CD1c-positive myeloid dendritic cell (primary cell): ENCODE measurements at regions not wholly inside any gene's neighbourhood (a gene's known extent, or its start where the extent isn't known, plus 50 kb on each side); places are given as distances from the start of the nearest gene placed in this dataset.
"Not testable (repeated sequence)": the region's sequence is repeated elsewhere in the genome, so short reads cannot be mapped to it uniquely, and the experiment has no call there.

Source experiments
- DNase-seq: peaks from one replicate; pipeline ENCODE4 v3.0.0-alpha.2; 2016; ENCODE audit errors: extremely low spot score

DNA sequence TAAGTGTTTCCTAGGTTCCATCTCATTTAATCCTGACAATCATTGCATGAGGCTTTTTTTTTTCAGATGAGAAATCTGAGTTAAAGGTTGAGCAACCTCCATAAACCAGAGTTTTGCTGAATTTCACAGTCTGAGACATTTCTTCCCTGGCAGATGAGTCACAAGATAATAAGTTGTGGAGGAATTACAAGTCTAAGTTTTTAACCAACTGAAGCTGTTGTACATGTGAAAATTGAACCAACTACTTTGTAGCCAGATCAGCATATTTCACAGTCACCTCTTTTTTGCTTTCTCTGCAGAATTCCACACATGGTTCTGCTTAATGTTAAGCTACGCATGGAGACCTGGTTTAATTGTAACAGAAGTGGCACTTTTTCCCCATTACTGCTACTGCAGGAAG lies 765.6 kb downstream of the CDH11 start:
- no peak for DNase-seq

DNA sequence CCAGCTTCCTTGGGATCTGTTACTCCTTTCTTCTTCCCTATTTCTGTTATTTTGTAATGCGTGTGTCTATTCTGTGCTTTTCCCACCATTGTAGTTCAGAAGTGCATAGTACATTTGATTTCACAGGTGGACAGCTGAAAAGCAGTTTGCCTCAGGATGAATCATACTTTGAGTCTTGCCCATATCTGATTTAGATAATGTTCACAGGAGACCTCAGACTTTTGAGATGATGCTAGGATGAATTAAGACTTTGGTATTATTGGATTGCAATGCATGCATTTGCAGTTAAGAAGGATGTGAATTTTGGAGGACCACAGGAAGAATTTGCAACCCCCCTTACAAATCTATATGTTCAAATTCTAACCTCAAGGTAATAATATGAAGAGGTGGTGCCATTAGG lies 769.6 kb downstream of the CDH11 start:
- no peak for DNase-seq

DNA sequence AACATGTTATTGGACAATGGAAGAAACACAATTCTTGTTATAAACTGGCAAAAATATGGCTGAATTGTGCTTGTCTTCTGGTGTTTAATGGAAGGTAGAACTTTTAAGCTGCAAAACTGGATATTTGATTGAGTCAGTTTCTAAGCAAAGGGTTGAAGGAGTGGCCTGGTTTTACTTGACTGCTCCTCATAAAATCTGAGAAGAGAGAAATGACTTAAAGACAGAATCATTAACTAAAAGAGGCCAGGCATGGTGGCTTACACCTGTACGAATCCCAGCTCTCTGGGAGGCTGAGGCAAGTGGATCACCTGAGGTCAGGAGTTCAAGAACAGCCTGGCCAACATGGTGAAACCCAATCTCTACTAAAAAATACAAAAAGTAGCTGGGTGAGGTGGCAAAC lies 770.7 kb downstream of the CDH11 start:
- no peak for DNase-seq

DNA sequence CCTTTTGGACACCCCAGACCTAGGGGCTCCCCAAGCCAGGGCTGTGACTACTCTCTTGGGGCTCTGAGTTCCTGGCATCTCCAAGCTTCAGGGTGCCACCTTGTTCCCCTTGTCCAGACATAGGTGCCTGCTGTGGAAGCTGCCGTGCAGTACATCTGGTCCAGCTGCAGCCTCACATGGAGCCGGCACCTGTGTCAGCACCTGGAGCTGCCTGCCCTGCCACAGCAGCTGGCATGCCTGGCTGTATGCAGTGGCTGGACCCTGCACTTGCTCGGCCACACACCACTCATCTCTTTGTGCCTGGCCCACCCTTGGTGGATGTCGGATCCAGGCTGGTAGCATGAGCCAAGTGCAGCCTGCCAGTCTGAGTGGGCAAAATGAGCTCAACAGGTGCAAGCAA lies 775.8 kb downstream of the CDH11 start:
- no peak for DNase-seq

DNA sequence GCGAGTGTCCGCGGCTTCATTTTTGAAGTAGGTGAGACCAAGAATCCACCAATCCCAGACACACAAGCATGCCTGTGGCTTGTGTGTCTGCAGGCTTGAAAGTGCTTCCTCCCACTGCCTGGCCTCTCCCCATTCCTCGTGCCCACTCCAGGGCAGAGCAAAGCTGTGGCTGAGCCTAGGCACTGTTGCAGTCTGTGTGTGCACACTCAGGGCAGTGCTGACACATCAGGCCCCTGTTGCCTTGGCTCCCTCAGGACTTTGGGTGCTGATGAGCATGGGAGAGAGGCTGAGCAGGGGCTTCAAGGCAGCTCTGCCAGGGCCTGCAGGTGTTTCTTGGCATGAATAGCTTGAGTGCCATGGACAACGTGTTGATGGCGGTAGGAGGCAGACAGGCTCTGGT lies 776.7 kb downstream of the CDH11 start:
- DNase-seq: no peak

DNA sequence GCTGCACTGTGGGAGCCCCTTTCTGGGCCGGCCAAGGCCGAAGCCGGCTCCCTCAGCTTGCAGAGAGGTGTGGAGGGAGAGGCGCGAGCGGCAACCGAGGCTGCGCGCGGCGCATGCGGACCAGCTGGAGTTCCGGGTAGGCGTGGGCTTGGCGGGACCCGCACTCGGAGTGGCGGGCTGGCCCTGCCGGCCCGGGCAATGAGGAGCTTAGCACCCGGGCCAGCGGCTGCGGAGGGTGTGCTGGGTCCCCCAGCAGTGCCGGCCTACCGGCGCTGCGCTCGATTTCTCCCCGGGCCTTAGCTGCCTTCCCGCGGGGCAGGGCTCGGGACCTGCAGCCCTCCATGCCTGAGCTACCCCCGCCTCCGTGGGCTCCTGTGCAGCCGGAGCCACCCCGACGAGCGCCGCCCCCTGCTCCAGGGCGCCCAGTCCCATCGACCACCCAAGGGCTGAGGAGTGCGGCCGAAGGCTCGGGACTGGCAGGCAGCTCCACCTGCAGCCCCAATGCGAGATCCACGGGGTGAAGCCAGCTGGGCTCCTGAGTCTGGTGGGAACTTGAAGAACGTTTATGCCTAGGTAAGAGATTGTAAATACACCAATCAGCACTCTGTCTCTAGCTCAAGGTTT lies 777.9 kb downstream of the CDH11 start:
- not testable (repeated sequence) for DNase-seq

DNA sequence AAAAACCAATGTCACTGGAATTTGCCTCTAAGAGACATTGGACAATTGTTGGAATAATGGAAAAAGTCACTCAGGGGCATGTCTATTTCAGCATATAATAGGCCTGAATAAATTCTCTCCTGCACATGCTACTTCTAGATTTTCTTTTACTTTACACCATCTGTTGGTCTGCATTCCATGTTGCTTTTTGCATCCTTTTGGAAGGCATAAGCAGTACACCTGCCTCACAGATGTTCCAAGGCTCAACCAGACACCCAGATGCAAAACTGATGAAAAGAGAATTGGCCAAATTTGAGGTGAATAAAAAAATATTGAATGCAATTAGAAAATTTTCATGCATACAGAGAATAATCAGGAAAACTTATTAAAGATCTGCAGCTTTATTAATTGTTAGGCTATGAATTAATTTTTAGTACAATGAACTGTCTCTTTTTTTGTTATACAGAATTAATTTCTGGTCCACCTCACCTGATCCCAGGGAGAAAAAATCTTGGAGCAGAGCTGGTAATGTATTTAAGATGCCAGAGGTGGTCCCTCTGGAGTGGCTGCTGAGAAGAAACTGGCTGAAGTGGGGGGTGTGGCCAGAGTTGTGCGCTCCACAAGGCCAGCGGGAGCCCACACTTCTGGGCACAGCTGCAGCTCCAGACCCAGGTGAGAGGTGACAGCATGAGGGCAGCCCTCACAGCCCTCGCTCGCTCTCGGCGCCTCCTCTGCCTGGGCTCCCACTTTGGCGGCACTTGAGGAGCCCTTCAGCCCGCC lies 778.6 kb downstream of the CDH11 start:
- no peak for DNase-seq

DNA sequence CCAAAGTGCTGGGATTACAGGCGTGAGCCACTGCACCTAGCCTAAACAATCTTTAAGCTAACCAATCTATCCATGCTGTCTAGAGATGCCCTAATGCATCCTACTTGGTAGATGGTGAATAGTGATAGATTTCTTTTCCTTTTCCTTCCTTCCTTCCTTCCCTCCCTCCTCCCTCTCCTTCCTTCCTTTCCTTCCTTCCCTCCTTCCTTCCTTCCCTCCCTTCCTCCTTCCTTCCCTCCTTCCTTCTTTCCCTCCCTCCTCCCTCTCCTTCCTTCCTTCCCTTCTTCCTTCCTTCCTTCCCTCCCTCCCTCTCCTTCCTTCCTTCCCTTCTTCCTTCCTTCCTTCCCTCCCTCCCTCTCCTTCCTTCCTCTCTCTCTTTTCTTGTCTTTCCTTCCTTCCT lies 780.5 kb downstream of the CDH11 start:
- DNase-seq: not testable (repeated sequence)

DNA sequence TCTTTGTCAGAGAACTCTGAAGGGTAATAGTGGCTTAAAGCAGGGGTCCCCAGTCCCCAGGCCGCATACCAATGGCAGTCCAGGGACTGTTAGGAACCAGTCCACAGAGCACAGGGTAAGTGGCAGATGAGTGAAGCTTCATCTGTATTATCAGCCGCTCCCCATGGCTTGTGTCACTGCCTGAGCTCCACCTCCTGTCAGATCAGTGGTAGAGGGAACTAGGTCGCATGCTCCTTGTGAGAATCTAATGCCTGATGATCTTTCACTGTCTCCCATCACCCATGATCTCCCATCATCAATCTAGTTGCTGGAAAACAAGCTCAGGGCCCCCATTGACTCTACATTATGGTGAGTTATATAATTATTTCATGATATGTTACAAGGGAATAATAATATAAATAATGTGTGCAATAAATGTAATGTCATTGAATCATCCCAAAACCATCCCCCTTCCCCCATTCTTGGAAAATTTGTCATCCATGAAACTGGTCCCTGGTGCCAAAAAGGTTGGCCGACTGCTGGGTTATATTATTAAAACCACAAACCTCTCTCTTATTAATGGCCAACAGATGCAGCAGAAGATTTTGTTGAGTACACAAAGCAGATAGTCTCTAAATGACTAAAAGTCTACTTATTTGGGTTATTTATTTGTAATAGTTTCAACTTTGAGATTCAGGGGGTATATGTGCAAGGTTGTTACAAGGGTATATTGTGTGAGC lies 782.7 kb downstream of the CDH11 start:
- no peak for DNase-seq

DNA sequence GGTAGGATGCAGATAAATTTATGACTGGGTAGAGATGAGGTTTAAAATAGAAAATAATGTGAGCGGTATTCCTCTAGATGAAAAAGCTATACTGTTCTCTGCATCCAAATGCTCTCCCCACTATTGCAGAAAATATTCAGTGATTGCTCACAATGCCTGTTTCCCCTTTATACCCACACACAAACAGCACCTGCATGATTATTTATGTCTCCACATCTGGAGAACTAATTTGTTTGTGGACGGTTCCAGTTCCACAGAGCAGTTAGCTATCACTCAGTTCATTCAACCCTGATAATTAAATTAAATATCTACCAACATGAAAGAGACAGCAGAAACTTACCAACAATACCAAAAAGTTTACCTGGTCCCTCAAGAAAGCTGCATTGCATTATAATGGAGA lies 800.0 kb downstream of the CDH11 start:
- DNase-seq: no peak

DNA sequence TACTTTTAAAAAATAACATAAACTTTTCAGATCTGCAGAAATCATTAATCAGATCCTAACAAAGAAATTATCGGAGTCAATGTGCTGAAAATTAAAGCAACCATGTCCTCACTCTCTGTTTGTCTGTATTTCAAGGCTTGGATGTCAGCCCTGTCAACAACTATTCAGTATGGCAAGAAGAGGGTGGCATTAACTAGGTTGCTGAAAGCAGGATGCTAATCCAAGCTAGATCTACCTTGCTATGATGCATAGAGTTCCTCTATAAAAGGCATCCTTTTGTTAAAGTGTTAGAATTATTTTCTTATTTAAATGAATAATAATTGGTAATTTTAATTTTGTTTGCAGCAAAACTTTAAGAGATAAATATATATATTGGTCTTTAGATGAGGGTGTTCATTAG lies 800.8 kb downstream of the CDH11 start:
- no peak for DNase-seq

DNA sequence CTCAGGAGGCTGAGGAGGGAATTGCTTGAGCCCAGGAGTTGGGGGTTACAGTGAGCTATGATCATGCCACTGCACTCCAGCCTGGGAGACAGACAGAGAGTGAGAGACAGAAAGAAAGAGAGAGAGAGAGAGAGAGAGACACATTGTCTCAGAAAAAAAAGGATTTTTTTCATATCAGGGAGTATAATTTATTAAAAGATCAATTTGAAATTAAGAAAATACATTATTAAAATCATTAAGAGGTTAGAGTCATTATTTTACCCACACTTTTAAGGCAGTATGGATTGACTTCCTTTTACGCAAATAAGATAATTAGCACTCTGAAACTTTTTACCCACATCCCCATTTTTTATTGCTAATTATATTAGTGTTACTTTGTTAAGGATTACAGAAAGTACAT lies 804.3 kb downstream of the CDH11 start:
- no peak for DNase-seq

DNA sequence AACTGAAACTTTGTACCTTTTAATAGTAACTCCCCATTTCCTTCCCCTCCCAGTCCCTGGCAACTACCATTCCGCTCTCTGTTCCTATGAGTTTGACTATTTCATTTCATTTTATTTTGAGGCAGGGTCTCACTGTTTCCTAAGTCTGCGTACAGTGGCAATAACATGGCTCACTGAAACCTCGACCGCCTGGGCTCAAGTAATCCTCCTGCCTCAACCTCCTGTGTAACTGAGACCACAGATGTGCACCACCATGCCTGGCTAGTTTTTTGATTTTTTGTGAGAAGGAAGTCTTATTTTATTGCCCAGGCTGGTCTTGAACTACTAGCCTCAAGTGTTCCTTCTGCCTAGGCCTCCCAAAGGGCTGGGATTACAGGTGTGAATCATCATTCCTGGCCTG lies 808.1 kb downstream of the CDH11 start:
- DNase-seq: no peak

DNA sequence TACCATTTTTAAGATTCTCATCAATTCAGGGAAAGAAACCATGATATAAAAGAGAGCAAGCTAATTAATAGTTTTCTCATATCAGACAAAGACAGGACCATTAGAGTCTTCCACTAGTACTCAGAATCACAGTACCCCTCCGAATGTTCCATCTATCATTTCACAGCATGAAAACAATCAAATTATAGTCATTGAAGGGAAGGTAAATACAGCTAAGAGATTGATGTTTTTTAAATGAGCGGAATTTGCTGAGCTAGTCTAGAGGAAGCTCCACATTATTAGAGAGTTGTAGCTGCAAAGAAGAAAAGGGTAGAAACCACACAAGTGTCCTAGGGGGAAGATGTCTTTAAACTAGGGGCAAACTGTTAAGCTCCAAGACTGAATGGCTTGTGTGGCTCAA lies 808.9 kb downstream of the CDH11 start:
- DNase-seq: no peak

DNA sequence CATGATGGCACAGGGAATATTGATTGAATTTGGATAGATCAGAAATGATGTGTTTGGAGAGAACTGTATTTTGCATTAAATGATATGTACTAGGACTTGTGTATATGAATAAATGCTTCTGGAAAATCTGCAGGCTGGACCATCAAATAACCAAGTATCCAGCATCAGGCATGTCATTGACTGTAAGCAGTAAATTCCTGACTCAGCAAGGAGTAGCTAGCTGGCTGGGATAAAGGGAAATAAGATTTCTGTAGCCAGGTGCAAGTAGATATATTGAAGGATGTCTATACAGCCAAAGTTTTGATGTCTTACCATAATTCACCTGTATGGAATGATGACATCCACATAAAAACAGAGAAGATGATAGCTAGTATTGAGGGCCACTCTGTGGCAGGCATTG lies 809.6 kb downstream of the CDH11 start:
- DNase-seq: no peak

DNA sequence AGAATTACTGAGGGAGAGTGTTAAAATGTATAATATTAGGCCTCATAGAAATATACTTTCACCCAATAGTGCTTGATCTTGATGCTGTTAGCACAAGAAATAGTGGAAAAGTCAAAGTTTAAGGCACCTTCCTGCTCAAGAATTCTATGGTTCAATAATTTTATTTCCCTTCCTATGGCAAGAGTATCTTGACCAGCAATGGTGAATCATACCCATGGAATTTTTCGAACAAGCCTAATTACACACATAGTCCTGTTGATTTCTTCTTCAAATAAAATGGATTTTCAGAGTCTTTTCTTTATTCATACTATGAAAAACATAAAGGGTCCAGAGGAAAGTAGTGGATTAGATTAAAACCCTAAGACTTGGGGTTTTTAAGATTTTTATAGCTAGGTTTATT lies 810.6 kb downstream of the CDH11 start:
- no peak for DNase-seq

DNA sequence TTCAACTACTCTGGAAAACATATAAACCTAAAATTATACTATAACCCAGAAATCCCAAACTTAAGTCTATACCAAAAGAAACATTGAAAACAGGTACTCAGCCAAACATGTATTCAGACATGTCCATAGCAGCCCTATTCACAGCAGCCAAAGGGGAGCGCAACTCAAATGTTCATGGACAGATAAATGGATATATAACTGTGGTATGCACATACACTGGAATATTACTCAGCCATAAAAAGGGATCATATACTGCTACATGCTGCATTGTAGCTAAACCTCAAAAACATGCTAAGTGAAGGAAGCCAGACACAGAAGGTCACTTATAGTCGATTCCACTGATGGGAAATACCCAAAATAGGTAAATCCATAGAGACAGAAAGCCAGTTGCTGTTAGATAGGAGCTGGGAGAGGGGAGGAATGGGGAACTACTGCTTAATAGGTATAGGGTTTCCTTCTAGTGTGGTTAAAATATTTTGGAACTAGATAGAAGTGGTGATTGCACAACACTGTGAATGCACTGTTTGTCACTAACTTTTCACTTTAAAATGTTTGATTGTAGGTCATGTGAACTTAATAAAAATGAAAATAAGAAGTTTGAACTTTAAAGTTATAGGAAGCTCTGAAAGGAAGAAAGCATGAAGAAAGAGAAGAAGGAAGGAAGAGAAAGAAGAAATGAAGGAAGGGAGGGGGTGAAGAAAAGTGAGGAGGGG lies 812.3 kb downstream of the CDH11 start:
- DNase-seq: no peak

DNA sequence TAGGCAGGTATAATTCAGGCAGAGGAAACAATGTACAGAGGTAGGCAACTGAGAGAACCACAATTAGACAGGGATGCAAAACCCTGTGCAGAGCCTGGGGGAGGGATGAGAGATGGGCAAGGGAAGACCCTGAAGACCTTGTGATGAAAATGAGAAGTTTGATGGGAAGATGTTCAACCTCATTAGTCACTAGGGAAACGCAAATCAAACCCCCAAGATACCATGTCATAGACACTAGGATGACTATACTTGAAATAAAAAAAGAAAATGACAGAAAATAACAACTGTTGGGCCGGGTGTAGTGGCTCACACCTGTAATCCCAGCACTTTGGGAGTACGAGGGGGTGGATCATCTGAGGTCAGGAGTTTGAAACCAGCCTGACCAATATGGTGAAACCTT lies 813.1 kb downstream of the CDH11 start:
- DNase-seq: no peak

DNA sequence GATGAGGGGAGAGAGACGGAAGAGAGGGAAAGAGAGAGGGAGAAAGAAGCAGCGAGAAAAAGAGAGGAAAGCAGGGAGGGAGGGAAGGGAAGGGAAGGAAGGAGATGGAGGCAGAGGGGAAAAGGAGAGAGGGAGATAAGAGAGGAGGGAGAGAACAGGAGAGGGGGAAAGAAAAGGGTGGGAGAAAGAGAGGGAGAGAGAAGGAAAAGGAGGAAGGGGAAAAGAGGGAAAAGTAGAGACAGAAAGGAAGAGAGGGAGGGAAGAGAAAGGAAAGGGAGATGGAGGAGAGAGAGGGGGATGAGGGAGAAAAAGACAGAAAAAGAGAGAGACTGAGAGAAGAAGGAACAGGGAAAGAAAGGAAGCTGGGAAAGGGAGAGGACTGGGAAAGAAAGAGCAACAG lies 814.4 kb downstream of the CDH11 start:
- DNase-seq: no peak

DNA sequence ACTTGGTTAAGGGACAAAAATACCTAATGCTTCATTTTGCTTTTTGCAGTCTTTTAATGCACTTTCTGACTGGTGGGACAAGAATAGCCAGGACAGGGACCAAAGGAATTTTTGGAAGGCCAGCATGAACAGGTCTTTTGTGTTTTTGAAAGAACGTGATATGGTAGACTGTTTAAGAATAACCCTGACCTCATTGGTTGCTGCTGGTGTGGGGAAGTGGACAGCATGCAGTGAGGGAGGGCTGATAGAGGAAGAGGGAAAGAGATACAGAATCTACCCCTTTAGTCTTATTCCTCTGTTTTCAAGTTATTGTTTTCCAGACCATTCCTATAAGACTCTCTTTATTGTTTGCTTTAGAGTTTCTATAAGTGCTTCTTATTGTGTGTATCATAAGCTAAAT lies 816.2 kb downstream of the CDH11 start:
- no peak for DNase-seq

DNA sequence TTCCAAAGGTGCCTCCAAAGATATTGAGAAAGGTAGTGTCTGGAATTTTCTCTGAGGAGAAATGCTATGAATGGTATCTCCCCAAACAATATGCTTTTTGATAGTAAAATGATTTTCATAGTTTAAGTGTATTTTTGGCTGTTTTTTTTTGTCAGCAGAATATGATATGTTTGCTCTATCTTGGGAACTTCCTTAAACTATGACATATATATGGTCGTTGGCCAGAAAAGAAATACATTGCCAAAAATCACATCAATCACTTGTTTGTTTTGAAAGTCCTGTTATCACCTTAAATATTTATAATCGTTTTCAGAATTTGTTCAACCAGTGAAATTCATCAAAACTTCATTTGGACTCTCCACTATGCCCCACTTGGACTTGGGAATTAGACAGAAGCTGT lies 816.9 kb downstream of the CDH11 start:
- DNase-seq: no peak

DNA sequence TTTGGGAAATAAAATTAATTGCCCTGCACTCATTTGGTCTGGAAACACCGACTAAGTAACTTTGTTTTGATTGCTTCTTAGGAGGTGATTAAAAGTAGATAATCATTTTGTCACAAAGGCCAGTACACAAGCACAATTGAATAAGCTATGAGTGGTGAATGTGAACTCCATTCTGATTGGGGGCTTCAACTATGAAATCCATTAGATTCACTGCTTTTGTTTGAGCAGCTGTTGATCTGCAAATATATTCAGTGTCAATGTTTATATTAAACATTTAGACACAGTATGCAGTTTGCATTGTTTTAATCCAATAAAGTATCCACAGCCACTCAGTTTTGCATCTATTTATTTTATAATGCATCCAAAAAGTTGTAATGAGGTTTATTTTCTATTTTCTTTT lies 817.5 kb downstream of the CDH11 start:
- DNase-seq: no peak
